Fibroblast of lung (primary cell): ENCODE measurements at regions not wholly inside any gene's neighbourhood (a gene's known extent, or its start where the extent isn't known, plus 50 kb on each side); places are given as distances from the start of the nearest gene placed in this dataset.

Experiments
- DNase-seq, 2 donors: peaks; one replicate each; pipeline versions ENCODE4 v3.0.0 to v3.0.0-alpha.2; 2010; ENCODE audit warnings: low read depth in 2 of 2
- H2AFZ ChIP-seq: 2 replicates; pipeline ENCODE4 v1.5.1; 2012; ENCODE audit warnings: low read length, control low read depth, inconsistent platforms
- H3K27ac ChIP-seq: 2 replicates; pipeline ENCODE4 v1.5.1; 2011; ENCODE audit warnings: low read length, control low read depth; ENCODE audit not compliant: insufficient read depth
- H3K27me3 ChIP-seq: 2 replicates; pipeline ENCODE4 v1.5.1; 2011; ENCODE audit warnings: mild to moderate bottlenecking, low read length; ENCODE audit not compliant: control insufficient read depth, insufficient read depth
- H3K36me3 ChIP-seq: 2 replicates; pipeline ENCODE4 v1.5.1; 2011; ENCODE audit warnings: low read length; ENCODE audit not compliant: control insufficient read depth, insufficient read depth
- H3K4me1 ChIP-seq: 2 replicates; pipeline ENCODE4 v1.5.1; 2011; ENCODE audit warnings: low read length; ENCODE audit not compliant: control insufficient read depth, insufficient read depth; ENCODE audit errors: extremely low read depth
- H3K4me2 ChIP-seq: 2 replicates; pipeline ENCODE4 v1.5.1; 2011; ENCODE audit warnings: low read length, control low read depth; ENCODE audit not compliant: insufficient read depth; ENCODE audit errors: extremely low read depth
- H3K4me3 ChIP-seq, 4 experiments: fragments of 200-600 bp in 1 of 4; sonication (generic) in 1 of 4; replicated peaks in 1 of 4; 2 replicates each; pipeline ENCODE4 v1.5.1; 2011 to 2016; ENCODE audit warnings: low read length in 4 of 4, low read depth in 3 of 4, mild to moderate bottlenecking in 3 of 4, control low read depth in 2 of 4, inconsistent platforms in 1 of 4, mixed read lengths in 1 of 4; ENCODE audit not compliant: insufficient read depth in 1 of 4; ENCODE audit errors: control extremely low read depth in 1 of 4
- H3K79me2 ChIP-seq: 2 replicates; pipeline ENCODE4 v1.5.1; 2012; ENCODE audit warnings: mild to moderate bottlenecking, low read length, inconsistent platforms; ENCODE audit not compliant: control insufficient read depth, insufficient read depth
- H3K9ac ChIP-seq: 2 replicates; pipeline ENCODE4 v1.5.1; 2011; ENCODE audit warnings: mild to moderate bottlenecking, low read length, control low read depth; ENCODE audit not compliant: insufficient read depth
- H3K9me3 ChIP-seq: 2 replicates; pipeline ENCODE4 v1.5.1; 2012; ENCODE audit warnings: low read depth, low read length; ENCODE audit not compliant: control insufficient read depth, insufficient read depth
- H4K20me1 ChIP-seq: 2 replicates; pipeline ENCODE4 v1.5.1; 2011; ENCODE audit warnings: low read length; ENCODE audit not compliant: control insufficient read depth, insufficient read depth; ENCODE audit errors: extremely low read depth
- EZH2 ChIP-seq: IDR thresholded peaks from 2 replicates; pipeline ENCODE4 v1.5.1; 2012; ENCODE audit warnings: low read length, control low read depth, mild to moderate bottlenecking; ENCODE audit errors: missing control alignments
- TF ChIP-seq, protein P1 (sequence below), 2 donors: IDR thresholded peaks in 1 of 2; conservative IDR thresholded peaks in 1 of 2; 1 replicate in 1 of 2; 2 replicates in 1 of 2; pipeline ENCODE4 v1.5.1; 2011 to 2012; ENCODE audit warnings: low read length in 2 of 2, control low read depth in 1 of 2, inconsistent platforms in 1 of 2, low read depth in 1 of 2, mild to moderate bottlenecking in 1 of 2

DNA sequence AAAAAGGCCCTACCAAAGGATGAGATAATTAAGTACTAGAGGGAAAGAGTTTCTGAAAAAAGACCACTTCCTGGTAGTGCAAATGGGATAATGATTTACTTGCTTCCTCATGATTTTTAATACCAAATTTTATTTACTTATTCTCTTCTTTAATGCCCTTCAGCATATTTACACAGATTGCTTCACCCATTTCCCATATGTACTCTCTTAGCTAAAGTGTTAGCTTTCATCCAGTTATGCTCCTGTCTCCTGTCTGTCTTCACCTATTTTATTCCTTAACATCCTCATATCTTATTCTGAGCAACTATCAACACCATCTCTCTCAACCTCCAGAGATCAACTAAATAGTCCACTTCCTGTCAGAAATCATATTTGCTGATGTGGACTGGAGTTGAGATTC, 183.2 kb upstream of the HS3ST1 start:
- Histone ChIP-seq H4K20me1 (no peaks in the 10 kb centered on the region), H3K9ac (no peak overlapping the region), H2AFZ (no peak overlapping the region), H3K27ac (no peak overlapping the region), H3K79me2 (no peaks in the 10 kb centered on the region), H3K4me2 (no peak overlapping the region), H3K9me3 (no peaks in the 10 kb centered on the region), H3K4me1 (no peaks in the 10 kb centered on the region), H3K27me3 (no peaks in the 10 kb centered on the region), H3K36me3 (no peaks in the 10 kb centered on the region), H3K4me3 (no peak overlapping the region)
- DNase-seq = no peak
- TF ChIP-seq, protein P1, sequence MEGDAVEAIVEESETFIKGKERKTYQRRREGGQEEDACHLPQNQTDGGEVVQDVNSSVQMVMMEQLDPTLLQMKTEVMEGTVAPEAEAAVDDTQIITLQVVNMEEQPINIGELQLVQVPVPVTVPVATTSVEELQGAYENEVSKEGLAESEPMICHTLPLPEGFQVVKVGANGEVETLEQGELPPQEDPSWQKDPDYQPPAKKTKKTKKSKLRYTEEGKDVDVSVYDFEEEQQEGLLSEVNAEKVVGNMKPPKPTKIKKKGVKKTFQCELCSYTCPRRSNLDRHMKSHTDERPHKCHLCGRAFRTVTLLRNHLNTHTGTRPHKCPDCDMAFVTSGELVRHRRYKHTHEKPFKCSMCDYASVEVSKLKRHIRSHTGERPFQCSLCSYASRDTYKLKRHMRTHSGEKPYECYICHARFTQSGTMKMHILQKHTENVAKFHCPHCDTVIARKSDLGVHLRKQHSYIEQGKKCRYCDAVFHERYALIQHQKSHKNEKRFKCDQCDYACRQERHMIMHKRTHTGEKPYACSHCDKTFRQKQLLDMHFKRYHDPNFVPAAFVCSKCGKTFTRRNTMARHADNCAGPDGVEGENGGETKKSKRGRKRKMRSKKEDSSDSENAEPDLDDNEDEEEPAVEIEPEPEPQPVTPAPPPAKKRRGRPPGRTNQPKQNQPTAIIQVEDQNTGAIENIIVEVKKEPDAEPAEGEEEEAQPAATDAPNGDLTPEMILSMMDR (conservative IDR thresholded peaks at IDR 0.05 in 1 of 2, IDR thresholded peaks at IDR 0.05 in 1 of 2; ENCODE audit: low read depth in 1 of 2, low read length in 2 of 2) = no peak
- TF ChIP-seq EZH2 = no peak

DNA sequence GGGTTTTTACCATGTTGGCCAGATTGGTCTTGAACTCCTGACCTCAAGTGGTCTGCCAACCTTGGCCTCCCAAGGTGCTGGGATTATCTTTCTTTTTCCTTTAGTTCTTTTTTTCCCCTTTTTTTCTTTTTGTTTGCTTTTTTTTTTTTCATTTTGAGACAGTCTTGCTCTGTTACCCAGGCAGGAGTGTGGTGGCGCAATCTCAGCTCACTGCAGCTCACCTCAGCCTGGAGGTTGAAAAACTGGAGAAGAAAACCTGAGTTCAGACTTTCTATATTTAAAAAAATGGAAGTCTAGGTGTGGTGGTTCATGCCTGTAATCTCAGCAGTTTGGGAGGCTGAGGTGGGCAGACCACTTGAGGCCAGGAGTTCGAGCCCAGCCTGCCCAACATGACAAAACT, 181.1 kb upstream of the HS3ST1 start:
- no peaks in the 10 kb centered on the region for H3K27me3 ChIP-seq

DNA sequence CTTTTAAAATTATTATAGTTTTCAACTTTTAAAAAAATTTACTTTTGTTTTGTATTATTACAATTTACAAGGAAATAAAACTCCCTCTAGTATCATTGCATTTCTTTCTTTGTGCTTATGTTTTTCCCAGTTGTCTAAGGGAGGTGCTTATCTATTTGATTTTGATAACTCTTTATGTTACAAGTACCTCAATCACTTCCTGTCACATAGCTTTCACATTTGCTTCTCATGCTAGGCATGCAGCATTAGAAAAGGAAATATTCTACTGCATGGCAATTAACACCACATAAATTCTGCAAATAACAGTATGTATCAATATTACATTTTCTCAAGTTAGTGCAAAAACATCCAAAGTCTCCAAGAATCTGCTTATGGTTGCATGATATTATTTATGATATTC, 180.3 kb upstream of the HS3ST1 start:
- H2AFZ ChIP-seq = no peak overlapping the region
- no peaks in the 10 kb centered on the region for H3K36me3 ChIP-seq
- TF ChIP-seq EZH2 = no peak
- TF ChIP-seq, protein P1 (conservative IDR thresholded peaks at IDR 0.05 in 1 of 2, IDR thresholded peaks at IDR 0.05 in 1 of 2; ENCODE audit: low read depth in 1 of 2, low read length in 2 of 2) = no peak
- H3K27me3 ChIP-seq = no peaks in the 10 kb centered on the region
- no peak for DNase-seq
- H3K79me2 ChIP-seq = no peaks in the 10 kb centered on the region
- no peaks in the 10 kb centered on the region for H3K4me1 ChIP-seq
- H3K4me3 ChIP-seq = no peak overlapping the region
- H3K9ac ChIP-seq = no peak overlapping the region
- H3K27ac ChIP-seq = no peak overlapping the region
- no peak overlapping the region for H3K4me2 ChIP-seq
- no peaks in the 10 kb centered on the region for H3K9me3 ChIP-seq
- no peaks in the 10 kb centered on the region for H4K20me1 ChIP-seq

More for the DNA sequence above, 181.1 kb upstream of the HS3ST1 start:
- Histone ChIP-seq H4K20me1 (no peaks in the 10 kb centered on the region), H3K4me3 (no peak overlapping the region), H3K36me3 (no peaks in the 10 kb centered on the region), H2AFZ (no peak overlapping the region), H3K4me2 (no peak overlapping the region), H3K27ac (no peak overlapping the region), H3K9ac (no peak overlapping the region), H3K9me3 (no peaks in the 10 kb centered on the region), H3K4me1 (no peaks in the 10 kb centered on the region), H3K79me2 (no peaks in the 10 kb centered on the region)
- DNase-seq = no peak
- no peak for TF ChIP-seq EZH2
- TF ChIP-seq, protein P1 (conservative IDR thresholded peaks at IDR 0.05 in 1 of 2, IDR thresholded peaks at IDR 0.05 in 1 of 2; ENCODE audit: low read depth in 1 of 2, low read length in 2 of 2) = no peak
